Neural cell (in vitro differentiated cells): ENCODE measurements at regions not wholly inside any gene's neighbourhood (a gene's known extent, or its start where the extent isn't known, plus 50 kb on each side); places are given as distances from the start of the nearest gene placed in this dataset.

Source experiments
- H2AFZ ChIP-seq: fragments of 200-600, 300-800 bp; sonication (generic), shearing (Covaris generic); 2 replicates; pipeline ENCODE4 v1.6.0; 2014; ENCODE audit warnings: low read depth, mild to moderate bottlenecking, antibody characterized with exemption, low read length, moderate library complexity
- H3F3A ChIP-seq: fragments of 200-600 bp; shearing (Covaris generic); 2 replicates; pipeline ENCODE4 v1.6.1; 2016; ENCODE audit warnings: mild to moderate bottlenecking, moderate library complexity, mixed read lengths, antibody characterized with exemption, low read length; ENCODE audit not compliant: insufficient read depth, poor library complexity, severe bottlenecking
- H3K27ac ChIP-seq: fragments of 200-600, 300-800 bp; sonication (generic), shearing (Covaris generic); 2 replicates; pipeline ENCODE4 v1.5.1; 2014; ENCODE audit warnings: mild to moderate bottlenecking, low read length, moderate library complexity
- H3K27me3 ChIP-seq: fragments of 300-800, 200-600 bp; sonication (generic), shearing (Covaris generic); 2 replicates; pipeline ENCODE4 v1.6.0; 2014; ENCODE audit warnings: mild to moderate bottlenecking, low read depth, low read length, moderate library complexity; ENCODE audit not compliant: insufficient read depth
- H3K36me3 ChIP-seq: fragments of 300-800, 200-600 bp; sonication (generic), shearing (Covaris generic); 2 replicates; pipeline ENCODE4 v1.5.1; 2014; ENCODE audit warnings: mild to moderate bottlenecking, antibody characterized with exemption, low read length, moderate library complexity; ENCODE audit not compliant: insufficient read depth
- H3K4me2 ChIP-seq: fragments of 300-800, 200-600 bp; sonication (generic), shearing (Covaris generic); 2 replicates; pipeline ENCODE4 v1.6.0; 2014; ENCODE audit warnings: mild to moderate bottlenecking, low read length
- H3K4me3 ChIP-seq: fragments of 300-800, 200-600 bp; sonication (generic), shearing (Covaris generic); 2 replicates; pipeline ENCODE4 v1.5.1; 2014; ENCODE audit warnings: mild to moderate bottlenecking, low read length, moderate library complexity
- H3K79me2 ChIP-seq: fragments of 200-600 bp; shearing (Covaris generic); replicated peaks from 2 replicates; pipeline ENCODE4 v1.6.0; 2014; ENCODE audit warnings: mild to moderate bottlenecking, low read length, moderate library complexity; ENCODE audit not compliant: insufficient read depth
- H3K9ac ChIP-seq: fragments of 300-800, 200-600 bp; sonication (generic), shearing (Covaris generic); 2 replicates; pipeline ENCODE4 v1.6.1; 2016; ENCODE audit warnings: mild to moderate bottlenecking, low read length, mixed read lengths
- H3K9me2 ChIP-seq: fragments of 200-600 bp; shearing (Covaris generic); 2 replicates; pipeline ENCODE4 v1.6.1; 2016; ENCODE audit warnings: mild to moderate bottlenecking, low read length, mixed read lengths; ENCODE audit not compliant: insufficient read depth
- H3K9me3 ChIP-seq: fragments of 200-600, 300-800 bp; sonication (generic), shearing (Covaris generic); 2 replicates; pipeline ENCODE4 v1.6.1; 2016; ENCODE audit warnings: mild to moderate bottlenecking, mixed run types, low read length, moderate library complexity, mixed read lengths
- H4K20me1 ChIP-seq: fragments of 200-600 bp; shearing (Covaris generic); 2 replicates; pipeline ENCODE4 v1.6.1; 2016; ENCODE audit warnings: mild to moderate bottlenecking, mixed run types; ENCODE audit not compliant: insufficient read depth
- EP300 ChIP-seq: fragments of 450-650 bp; conservative IDR thresholded peaks from 2 replicates; pipeline ENCODE4 v1.6.1; 2014; ENCODE audit warnings: antibody characterized with exemption, mild to moderate bottlenecking, moderate library complexity; ENCODE audit not compliant: poor library complexity, severe bottlenecking
- EZH2 ChIP-seq: fragments of 200-600, 300-800 bp; shearing (Covaris generic), sonication (generic); IDR thresholded peaks from 2 replicates; pipeline ENCODE4 v1.6.1; 2014; ENCODE audit warnings: antibody characterized with exemption, low read length, borderline replicate concordance, mild to moderate bottlenecking; ENCODE audit not compliant: insufficient read depth, poor library complexity, severe bottlenecking
- MXI1 ChIP-seq: fragments of 450-650 bp; conservative IDR thresholded peaks from 2 replicates; pipeline ENCODE4 v1.6.1; 2014; ENCODE audit warnings: antibody characterized with exemption, mild to moderate bottlenecking; ENCODE audit not compliant: poor library complexity, severe bottlenecking
- POLR2AphosphoS5 ChIP-seq: IDR thresholded peaks from 2 replicates; pipeline ENCODE4 v1.6.1; 2012
- RAD21 ChIP-seq: fragments of 450-650 bp; conservative IDR thresholded peaks from 2 replicates; pipeline ENCODE4 v1.6.1; 2014; ENCODE audit warnings: antibody characterized with exemption, mild to moderate bottlenecking, moderate library complexity
- SMC3 ChIP-seq: fragments of 450-650 bp; conservative IDR thresholded peaks from 2 replicates; pipeline ENCODE4 v1.6.1; 2014; ENCODE audit warnings: antibody characterized with exemption, mild to moderate bottlenecking, moderate library complexity; ENCODE audit not compliant: poor library complexity
- TAF1 ChIP-seq: IDR thresholded peaks from 2 replicates; pipeline ENCODE4 v1.6.1; 2012; ENCODE audit warnings: low read depth
- TF ChIP-seq, protein P1 (sequence below): IDR thresholded peaks from 2 replicates; pipeline ENCODE4 v1.6.1; 2012; ENCODE audit warnings: borderline replicate concordance
- TF ChIP-seq, protein P2 (sequence below): fragments of 450-650 bp; IDR thresholded peaks from 2 replicates; pipeline ENCODE4 v1.5.1; 2014; ENCODE audit warnings: antibody characterized with exemption, mild to moderate bottlenecking, moderate library complexity; ENCODE audit not compliant: poor library complexity, severe bottlenecking

DNA sequence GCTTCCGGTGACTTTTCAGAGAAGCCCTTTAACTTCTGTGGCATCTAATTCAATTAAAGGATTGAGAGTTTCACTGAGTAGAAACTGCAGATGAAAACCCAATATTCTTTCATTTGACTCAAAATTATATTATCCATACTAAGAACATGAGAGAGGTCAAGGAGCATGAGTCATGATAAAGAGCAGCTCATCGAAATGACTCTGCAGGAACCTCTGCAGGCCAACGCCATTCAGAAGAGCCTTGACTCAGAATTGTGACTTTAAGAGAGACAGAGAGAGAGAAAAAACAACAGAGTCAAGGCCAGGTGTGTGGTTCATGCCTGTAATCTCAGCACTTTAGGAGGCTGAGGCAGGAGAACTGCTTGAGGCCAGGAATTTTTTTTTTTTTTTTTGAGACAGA lies 417.2 kb upstream of the XYLT1 start:
- Histone ChIP-seq H3K27me3 (no peaks in the 10 kb centered on the region), H3F3A (no peaks in the 10 kb centered on the region), H3K9me2 (no peaks in the 10 kb centered on the region), H3K36me3 (no peaks in the 10 kb centered on the region), H3K27ac (no peak overlapping the region), H3K9ac (no peak overlapping the region), H3K79me2 (no peaks in the 10 kb centered on the region), H4K20me1 (no peaks in the 10 kb centered on the region), H3K4me3 (no peak overlapping the region), H3K4me2 (no peak overlapping the region), H2AFZ (no peak overlapping the region), H3K9me3 (no peaks in the 10 kb centered on the region)
- no peak for TF ChIP-seq RAD21
- TF ChIP-seq, protein P1, sequence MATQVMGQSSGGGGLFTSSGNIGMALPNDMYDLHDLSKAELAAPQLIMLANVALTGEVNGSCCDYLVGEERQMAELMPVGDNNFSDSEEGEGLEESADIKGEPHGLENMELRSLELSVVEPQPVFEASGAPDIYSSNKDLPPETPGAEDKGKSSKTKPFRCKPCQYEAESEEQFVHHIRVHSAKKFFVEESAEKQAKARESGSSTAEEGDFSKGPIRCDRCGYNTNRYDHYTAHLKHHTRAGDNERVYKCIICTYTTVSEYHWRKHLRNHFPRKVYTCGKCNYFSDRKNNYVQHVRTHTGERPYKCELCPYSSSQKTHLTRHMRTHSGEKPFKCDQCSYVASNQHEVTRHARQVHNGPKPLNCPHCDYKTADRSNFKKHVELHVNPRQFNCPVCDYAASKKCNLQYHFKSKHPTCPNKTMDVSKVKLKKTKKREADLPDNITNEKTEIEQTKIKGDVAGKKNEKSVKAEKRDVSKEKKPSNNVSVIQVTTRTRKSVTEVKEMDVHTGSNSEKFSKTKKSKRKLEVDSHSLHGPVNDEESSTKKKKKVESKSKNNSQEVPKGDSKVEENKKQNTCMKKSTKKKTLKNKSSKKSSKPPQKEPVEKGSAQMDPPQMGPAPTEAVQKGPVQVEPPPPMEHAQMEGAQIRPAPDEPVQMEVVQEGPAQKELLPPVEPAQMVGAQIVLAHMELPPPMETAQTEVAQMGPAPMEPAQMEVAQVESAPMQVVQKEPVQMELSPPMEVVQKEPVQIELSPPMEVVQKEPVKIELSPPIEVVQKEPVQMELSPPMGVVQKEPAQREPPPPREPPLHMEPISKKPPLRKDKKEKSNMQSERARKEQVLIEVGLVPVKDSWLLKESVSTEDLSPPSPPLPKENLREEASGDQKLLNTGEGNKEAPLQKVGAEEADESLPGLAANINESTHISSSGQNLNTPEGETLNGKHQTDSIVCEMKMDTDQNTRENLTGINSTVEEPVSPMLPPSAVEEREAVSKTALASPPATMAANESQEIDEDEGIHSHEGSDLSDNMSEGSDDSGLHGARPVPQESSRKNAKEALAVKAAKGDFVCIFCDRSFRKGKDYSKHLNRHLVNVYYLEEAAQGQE, result no peak
- no peak for TF ChIP-seq TAF1
- TF ChIP-seq, protein P2, sequence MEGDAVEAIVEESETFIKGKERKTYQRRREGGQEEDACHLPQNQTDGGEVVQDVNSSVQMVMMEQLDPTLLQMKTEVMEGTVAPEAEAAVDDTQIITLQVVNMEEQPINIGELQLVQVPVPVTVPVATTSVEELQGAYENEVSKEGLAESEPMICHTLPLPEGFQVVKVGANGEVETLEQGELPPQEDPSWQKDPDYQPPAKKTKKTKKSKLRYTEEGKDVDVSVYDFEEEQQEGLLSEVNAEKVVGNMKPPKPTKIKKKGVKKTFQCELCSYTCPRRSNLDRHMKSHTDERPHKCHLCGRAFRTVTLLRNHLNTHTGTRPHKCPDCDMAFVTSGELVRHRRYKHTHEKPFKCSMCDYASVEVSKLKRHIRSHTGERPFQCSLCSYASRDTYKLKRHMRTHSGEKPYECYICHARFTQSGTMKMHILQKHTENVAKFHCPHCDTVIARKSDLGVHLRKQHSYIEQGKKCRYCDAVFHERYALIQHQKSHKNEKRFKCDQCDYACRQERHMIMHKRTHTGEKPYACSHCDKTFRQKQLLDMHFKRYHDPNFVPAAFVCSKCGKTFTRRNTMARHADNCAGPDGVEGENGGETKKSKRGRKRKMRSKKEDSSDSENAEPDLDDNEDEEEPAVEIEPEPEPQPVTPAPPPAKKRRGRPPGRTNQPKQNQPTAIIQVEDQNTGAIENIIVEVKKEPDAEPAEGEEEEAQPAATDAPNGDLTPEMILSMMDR, result no peak
- no peak for TF ChIP-seq MXI1
- TF ChIP-seq SMC3, result no peak
- TF ChIP-seq POLR2AphosphoS5, result no peak
- no peak for TF ChIP-seq EZH2
- TF ChIP-seq EP300, result no peak

DNA sequence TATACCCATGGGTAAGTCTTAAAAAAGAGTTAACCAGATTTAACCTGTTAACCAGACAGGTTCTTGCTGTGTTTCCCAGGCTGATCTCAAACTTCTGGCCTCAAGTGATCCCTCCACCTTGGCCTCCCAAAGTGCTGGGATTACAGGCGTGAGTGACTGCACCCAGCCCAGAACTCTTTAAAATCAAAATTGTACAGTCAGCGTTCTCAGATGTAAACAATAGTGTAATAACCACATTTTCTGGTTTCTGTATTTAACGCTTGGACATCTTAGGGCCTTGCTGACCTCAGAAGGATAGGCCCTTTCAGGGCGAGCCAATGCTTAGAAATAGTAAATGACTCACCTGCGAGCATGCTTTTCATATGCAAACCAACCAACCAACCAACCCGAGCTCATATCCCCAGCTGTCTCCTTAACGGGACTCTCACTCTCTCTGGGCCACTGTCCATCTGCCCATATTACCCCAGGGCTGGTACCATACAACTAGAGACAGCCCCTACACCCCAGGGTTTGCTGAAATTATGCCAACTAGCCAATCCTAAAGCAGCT lies 415.0 kb upstream of the XYLT1 start:
- H3F3A ChIP-seq, result no peaks in the 10 kb centered on the region
- no peaks in the 10 kb centered on the region for H3K9me3 ChIP-seq
- H3K9me2 ChIP-seq, result no peaks in the 10 kb centered on the region
- H3K27ac ChIP-seq, result no peak overlapping the region
- no peak overlapping the region for H3K4me3 ChIP-seq
- no peak overlapping the region for H2AFZ ChIP-seq
- no peak overlapping the region for H3K9ac ChIP-seq
- H3K4me2 ChIP-seq, result no peak overlapping the region
- no peaks in the 10 kb centered on the region for H4K20me1 ChIP-seq
- H3K36me3 ChIP-seq, result no peaks in the 10 kb centered on the region
- H3K27me3 ChIP-seq, result no peaks in the 10 kb centered on the region
- H3K79me2 ChIP-seq, result no peaks in the 10 kb centered on the region
- TF ChIP-seq RAD21, result no peak
- no peak for TF ChIP-seq MXI1
- TF ChIP-seq POLR2AphosphoS5, result no peak
- TF ChIP-seq SMC3, result no peak
- TF ChIP-seq, protein P2, result no peak
- TF ChIP-seq EZH2, result no peak
- no peak for TF ChIP-seq TAF1
- TF ChIP-seq EP300, result no peak
- TF ChIP-seq, protein P1, result no peak
